Hematopoietic multipotent progenitor cell (in vitro differentiated cells): ENCODE measurements at regions not wholly inside any gene's neighbourhood (a gene's known extent, or its start where the extent isn't known, plus 50 kb on each side); places are given as distances from the start of the nearest gene placed in this dataset.
"Not testable (repeated sequence)": the region's sequence is repeated elsewhere in the genome, so short reads cannot be mapped to it uniquely, and the experiment has no call there.

Source experiments
- DNase-seq, 3 donors: peaks; one replicate each; pipeline ENCODE4 v3.0.0-alpha.2; 2011 to 2015; ENCODE audit warnings: low read depth in 2 of 3, low spot score in 2 of 3

GRCh38 chr6:22349051-22349450 is 52.2 kb upstream of the PRL start:
- DNase-seq, result no peak

- no peak for DNase-seq
These were observed 52.7 kb upstream of the PRL start for GRCh38 chr6:22349528-22349927.

GRCh38 chr6:22350109-22350508 is 53.3 kb upstream of the PRL start:
- DNase-seq, result no peak

GRCh38 chr6:22353101-22353500 is 56.3 kb upstream of the PRL start:
- no peak for DNase-seq

- DNase-seq, result no peak
These were observed 59.6 kb upstream of the PRL start for GRCh38 chr6:22356362-22356940.

- DNase-seq, result no peak
These were observed 60.9 kb upstream of the PRL start for GRCh38 chr6:22357724-22358189.

- DNase-seq, result no peak
These were observed 64.7 kb upstream of the PRL start for GRCh38 chr6:22361576-22361975.

GRCh38 chr6:22362361-22362760 is 65.5 kb upstream of the PRL start:
- DNase-seq, result no peak

GRCh38 chr6:22363166-22363713 is 66.4 kb upstream of the PRL start:
- DNase-seq, result no peak

- no peak for DNase-seq
These were observed 66.9 kb upstream of the PRL start for GRCh38 chr6:22363714-22364239.

- DNase-seq, result no peak
These were observed 67.5 kb upstream of the PRL start for GRCh38 chr6:22364306-22364705.

- no peak for DNase-seq
These were observed 69.4 kb upstream of the PRL start for GRCh38 chr6:22366214-22366613.

- DNase-seq, result no peak
These were observed 70.5 kb upstream of the PRL start for GRCh38 chr6:22367346-22367745.

- no peak for DNase-seq
These were observed 72.0 kb upstream of the PRL start for GRCh38 chr6:22368794-22369193.

GRCh38 chr6:22372922-22373321 is 76.1 kb upstream of the PRL start:
- DNase-seq, result no peak

GRCh38 chr6:22374950-22375349 is 78.1 kb upstream of the PRL start:
- DNase-seq, result not testable (repeated sequence)

GRCh38 chr6:22376293-22376692 is 79.5 kb upstream of the PRL start:
- not testable (repeated sequence) for DNase-seq

GRCh38 chr6:22378536-22378935 is 81.7 kb upstream of the PRL start:
- not testable (repeated sequence) for DNase-seq

GRCh38 chr6:22380236-22380635 is 83.4 kb upstream of the PRL start:
- DNase-seq, result no peak

GRCh38 chr6:22381845-22382544 is 85.2 kb upstream of the PRL start:
- DNase-seq, result no peak

- no peak for DNase-seq
These were observed 86.2 kb upstream of the PRL start for GRCh38 chr6:22383016-22383415.

GRCh38 chr6:22392711-22393110 is 95.9 kb upstream of the PRL start:
- no peak for DNase-seq
